Loucy (cell line): ENCODE measurements at regions not wholly inside any gene's neighbourhood (a gene's known extent, or its start where the extent isn't known, plus 50 kb on each side); places are given as distances from the start of the nearest gene placed in this dataset.

Experiments used
- CTCF ChIP-seq: fragments of 200-600 bp; sonication (generic); conservative IDR thresholded peaks from 2 replicates; pipeline ENCODE4 v1.5.1; 2014; ENCODE audit warnings: mild to moderate bottlenecking, antibody characterized with exemption, low read length
- EZH2phosphoT487 ChIP-seq: fragments of 200-600 bp; IDR thresholded peaks from 2 replicates; pipeline ENCODE4 v1.6.1; 2018; ENCODE audit warnings: antibody characterized with exemption, mild to moderate bottlenecking, moderate library complexity, borderline replicate concordance

- TF ChIP-seq CTCF (peak; percentile 36; the same call in 1 of the 2 replicates), EZH2phosphoT487 (no peak)
These were observed 1180.4 kb downstream of the CDH9 start for GRCh38 chr5:25858019-25858418.
